Renal pelvis (tissue), 1 donor: ENCODE measurements at regions not wholly inside any gene's neighbourhood (a gene's known extent, or its start where the extent isn't known, plus 50 kb on each side); places are given as distances from the start of the nearest gene placed in this dataset.

Experiments
- DNase-seq: peaks from one replicate; pipeline ENCODE4 v3.0.0-alpha.2; 2013

GRCh38 chr22:27382947-27383346 is 418.6 kb downstream of the MN1 start:
- DNase-seq: no peak

- no peak for DNase-seq
Observed at GRCh38 chr22:27383896-27384295, 417.7 kb downstream of the MN1 start.

GRCh38 chr22:27385261-27385998 is 416.1 kb downstream of the MN1 start:
- DNase-seq: no peak

DNA sequence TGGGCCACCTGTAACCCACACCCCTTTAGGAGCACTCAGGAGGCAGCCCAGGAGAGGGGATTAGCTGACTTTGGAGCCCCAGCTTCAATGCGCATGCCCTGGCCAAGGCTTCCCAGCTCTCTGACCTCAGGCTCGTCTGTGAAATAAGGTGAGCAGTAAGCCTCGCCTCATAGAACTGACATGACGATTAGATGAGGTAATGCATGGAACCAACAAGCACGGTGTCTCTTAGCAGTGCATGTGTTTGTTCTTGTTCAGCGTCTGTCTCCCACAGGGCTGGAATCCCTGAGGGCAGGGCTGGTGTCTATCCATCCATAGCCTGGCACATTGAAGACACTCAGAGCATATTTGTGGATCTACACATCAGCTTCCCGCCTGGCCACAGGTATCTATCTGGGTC is 415.4 kb downstream of the MN1 start:
- DNase-seq: no peak

GRCh38 chr22:27387561-27387960 is 414.0 kb downstream of the MN1 start:
- no peak for DNase-seq

DNA sequence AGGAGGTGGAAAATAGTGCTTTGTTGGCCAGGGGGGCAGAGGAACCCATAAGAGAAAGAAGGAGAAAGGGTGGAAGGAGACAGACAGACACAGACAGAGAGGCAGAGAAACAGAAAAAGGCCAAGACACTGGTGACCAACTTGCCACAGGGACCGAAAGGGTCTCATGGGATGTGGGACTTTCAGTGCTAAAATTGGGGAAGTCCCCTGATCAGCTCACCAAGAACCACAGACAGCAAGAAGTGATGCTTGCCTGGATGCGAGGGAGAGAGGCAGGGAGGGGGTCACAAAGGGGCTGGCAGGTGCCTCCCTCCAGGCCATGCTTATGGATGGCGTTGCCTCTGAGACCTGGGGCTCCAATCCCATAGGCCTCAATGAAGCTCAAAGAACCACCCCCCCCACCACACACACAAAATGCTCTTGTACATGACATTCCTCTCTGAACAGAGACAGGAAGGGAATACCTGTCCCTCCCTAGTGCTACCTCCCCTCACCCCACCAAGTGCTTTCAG is 413.4 kb downstream of the MN1 start:
- DNase-seq: no peak

DNA sequence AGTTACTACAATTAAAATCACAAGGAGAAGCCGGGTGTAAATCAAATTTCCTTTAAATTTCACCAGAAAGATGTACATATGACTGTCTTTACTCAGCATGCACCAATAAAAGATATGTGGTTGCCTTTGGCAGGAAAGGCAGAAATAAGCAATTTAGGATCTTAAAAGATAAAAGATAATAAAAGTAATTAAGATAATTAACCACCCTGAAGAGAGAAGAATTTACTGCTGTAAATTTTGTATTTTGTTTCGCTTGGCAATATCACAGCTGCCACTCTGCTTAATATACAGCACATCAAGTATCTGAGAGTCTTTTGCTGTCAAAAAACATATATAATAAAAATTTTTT is 411.9 kb downstream of the MN1 start:
- DNase-seq: no peak

- DNase-seq: no peak
Observed at GRCh38 chr22:27391092-27391770, 410.3 kb downstream of the MN1 start.

DNA sequence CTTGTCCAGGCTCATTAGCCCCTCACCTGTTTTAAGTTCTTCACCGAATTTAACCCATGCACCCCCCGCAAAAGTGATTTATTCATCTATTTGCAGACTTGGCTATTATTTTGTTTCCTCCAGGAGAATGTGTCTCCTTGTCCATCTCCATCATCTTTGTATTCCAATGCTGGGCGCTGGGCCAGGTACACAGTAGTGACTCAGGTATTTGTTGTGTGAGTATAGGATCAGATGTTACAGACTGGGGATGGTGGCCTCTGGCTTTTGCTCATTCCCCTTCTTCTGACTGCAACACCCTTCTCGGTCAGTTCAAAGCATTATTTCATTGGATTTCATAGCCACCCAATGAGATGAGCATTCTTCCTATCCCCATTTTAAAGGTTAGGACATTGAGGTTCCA is 408.2 kb downstream of the MN1 start:
- DNase-seq: no peak

DNA sequence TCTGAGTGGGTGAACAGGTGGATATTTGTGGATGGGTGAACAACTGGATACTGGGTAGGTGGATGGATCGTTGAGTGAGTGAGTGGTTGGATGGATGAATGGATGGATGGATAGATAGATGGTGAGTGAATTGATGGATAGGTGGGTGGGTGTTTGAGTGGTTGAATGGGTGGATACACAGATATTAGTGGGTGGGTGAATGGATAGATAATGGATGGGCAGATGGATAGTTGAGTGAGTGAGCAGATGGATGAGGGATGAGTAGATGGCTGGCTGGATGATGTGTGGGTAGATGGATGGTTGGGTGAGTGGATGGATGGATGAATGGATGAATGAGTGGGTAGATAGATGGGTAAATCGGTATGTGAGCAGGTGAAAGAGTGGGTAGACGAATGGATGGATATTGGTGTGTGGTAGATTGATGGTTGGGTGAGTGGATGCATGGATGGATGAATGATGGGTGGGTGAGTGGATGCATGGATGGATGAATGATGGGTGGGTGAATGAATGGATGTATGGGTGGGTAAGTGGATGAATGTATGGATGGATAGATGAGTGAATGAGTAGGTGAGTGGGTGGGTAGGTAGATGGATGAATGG is 406.7 kb downstream of the MN1 start:
- DNase-seq: no peak

- DNase-seq: no peak
Observed at GRCh38 chr22:27397036-27397953, 404.3 kb downstream of the MN1 start.

DNA sequence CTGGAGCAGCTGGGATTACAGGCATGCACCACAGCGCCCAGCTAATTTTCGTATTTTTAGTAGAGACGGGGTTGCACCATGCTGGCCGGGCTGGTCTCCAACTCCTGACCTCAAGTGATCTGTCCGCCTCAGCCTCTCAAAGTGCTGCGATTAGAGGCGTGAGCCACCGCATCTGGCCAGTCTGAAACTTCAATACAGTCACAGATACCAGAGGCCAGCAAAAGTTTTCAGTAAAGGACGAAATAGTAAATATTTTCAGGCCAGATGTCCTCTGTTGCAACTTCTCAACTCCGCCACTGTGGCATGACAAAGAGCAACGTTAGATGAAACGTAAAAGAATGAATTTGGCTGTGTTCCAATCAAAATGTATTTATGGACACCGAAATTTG is 403.6 kb downstream of the MN1 start:
- DNase-seq: no peak

DNA sequence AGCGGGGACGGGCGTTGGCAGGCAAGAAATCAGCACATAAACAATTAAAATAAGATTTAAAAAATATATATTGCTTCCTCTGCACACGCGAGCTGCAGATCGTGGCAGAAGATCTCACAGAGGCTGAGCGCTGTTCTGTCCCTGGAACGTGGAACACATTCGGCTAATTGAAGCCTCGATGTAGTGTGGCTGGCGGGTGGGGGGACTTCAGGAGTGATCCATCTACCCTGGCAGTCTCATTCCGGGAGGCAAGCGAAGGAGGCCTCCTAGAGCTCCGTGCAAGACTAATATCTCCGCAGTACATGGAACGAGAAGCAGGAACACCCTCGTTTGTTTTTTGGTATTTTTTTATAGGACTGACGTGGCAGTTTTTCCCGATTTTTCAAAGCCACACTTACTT is 402.4 kb downstream of the MN1 start:
- no peak for DNase-seq

GRCh38 chr22:27400811-27401210 is 400.7 kb downstream of the MN1 start:
- no peak for DNase-seq

DNA sequence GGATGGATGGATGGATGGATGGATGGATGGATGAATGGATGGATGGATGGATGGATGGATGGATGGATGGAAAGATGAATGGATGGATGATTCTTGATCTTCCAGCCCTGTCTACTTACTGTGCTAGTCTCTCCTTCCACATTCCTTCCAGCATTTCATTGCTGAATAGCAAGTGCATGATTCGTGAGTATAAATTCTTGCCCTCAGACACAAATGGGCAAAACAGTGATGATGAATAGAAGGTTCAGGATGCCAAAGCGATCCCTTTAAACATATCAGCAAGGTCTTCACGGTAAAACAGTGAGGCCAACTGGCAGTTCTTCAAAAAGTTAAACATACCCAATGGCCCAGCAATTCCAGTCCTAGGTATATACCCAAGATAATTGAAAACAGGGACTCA is 400.2 kb downstream of the MN1 start:
- DNase-seq: no peak

- no peak for DNase-seq
Observed at GRCh38 chr22:27404441-27404840, 397.1 kb downstream of the MN1 start.

GRCh38 chr22:27405672-27406388 is 395.7 kb downstream of the MN1 start:
- DNase-seq: no peak

- DNase-seq: no peak
Observed at GRCh38 chr22:27406389-27406861, 395.1 kb downstream of the MN1 start.

- no peak for DNase-seq
Observed at GRCh38 chr22:27407369-27407985, 394.1 kb downstream of the MN1 start.

GRCh38 chr22:27408068-27408467 is 393.5 kb downstream of the MN1 start:
- no peak for DNase-seq

DNA sequence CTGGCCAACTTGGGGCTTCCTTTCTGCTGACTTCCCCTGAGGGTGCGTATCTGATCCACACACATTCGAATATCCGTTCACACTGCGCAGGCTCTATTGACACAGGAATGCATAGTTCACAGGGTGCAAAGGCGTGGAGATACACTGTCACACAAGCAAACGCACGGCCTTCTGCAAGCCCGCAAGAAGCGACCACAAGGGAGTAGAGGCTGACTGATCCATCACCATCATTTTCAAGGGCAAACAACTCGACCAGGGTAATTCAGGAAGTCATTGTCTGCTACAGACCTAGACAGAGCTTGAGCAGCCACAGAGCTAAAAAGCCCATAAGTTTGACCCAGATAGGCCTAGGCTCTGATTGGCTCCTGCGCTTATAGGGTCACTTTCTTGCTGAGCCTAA is 392.3 kb downstream of the MN1 start:
- no peak for DNase-seq
